Kidney epithelial cell (primary cell): ENCODE measurements at regions not wholly inside any gene's neighbourhood (a gene's known extent, or its start where the extent isn't known, plus 50 kb on each side); places are given as distances from the start of the nearest gene placed in this dataset.

Experiments used
- DNase-seq: peaks from one replicate; pipeline ENCODE4 v3.0.0-alpha.2; 2010; ENCODE audit warnings: low read depth
- H3K27me3 ChIP-seq: 2 replicates; pipeline ENCODE4 v1.6.0; 2011; ENCODE audit warnings: low read length; ENCODE audit not compliant: control insufficient read depth, insufficient read depth
- H3K36me3 ChIP-seq: 2 replicates; pipeline ENCODE4 v1.5.1; 2011; ENCODE audit warnings: low read length; ENCODE audit not compliant: control insufficient read depth, insufficient read depth
- H3K4me3 ChIP-seq: 2 replicates; pipeline ENCODE4 v1.5.1; 2011; ENCODE audit warnings: low read depth, mild to moderate bottlenecking, control low read depth, low read length
- TF ChIP-seq, protein P1 (sequence below): IDR thresholded peaks from 2 replicates; pipeline ENCODE4 v1.5.1; 2011; ENCODE audit warnings: mild to moderate bottlenecking, moderate library complexity, low read length, control low read depth, inconsistent platforms; ENCODE audit not compliant: insufficient read depth, poor library complexity, severe bottlenecking

DNA sequence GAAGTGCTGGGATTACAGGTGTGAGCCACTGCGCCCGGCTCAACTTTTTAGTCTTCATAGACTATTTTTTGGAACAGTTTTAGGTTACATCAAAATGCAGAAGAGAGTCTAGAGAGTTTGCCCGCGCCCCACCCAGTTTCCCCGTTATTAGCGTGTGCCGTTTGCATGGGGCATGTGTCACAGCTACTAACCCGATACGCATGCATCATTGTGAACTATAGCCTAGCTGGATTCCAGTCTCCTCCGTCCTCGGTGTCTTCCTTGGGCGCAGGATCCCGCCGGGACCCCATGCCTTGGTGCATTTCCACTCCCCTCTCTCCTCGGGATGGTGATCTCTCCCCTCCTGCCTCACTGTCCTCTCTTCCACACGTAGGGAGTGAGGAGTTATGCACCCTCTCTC is 85.5 kb upstream of the ADRA2C start:
- no peaks in the 10 kb centered on the region for H3K36me3 ChIP-seq
- peaks cover 12% of the 10 kb centered on the region for H3K27me3 ChIP-seq
- no peak overlapping the region for H3K4me3 ChIP-seq
- TF ChIP-seq, protein P1, sequence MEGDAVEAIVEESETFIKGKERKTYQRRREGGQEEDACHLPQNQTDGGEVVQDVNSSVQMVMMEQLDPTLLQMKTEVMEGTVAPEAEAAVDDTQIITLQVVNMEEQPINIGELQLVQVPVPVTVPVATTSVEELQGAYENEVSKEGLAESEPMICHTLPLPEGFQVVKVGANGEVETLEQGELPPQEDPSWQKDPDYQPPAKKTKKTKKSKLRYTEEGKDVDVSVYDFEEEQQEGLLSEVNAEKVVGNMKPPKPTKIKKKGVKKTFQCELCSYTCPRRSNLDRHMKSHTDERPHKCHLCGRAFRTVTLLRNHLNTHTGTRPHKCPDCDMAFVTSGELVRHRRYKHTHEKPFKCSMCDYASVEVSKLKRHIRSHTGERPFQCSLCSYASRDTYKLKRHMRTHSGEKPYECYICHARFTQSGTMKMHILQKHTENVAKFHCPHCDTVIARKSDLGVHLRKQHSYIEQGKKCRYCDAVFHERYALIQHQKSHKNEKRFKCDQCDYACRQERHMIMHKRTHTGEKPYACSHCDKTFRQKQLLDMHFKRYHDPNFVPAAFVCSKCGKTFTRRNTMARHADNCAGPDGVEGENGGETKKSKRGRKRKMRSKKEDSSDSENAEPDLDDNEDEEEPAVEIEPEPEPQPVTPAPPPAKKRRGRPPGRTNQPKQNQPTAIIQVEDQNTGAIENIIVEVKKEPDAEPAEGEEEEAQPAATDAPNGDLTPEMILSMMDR, result no peak
- no peak for DNase-seq

DNA sequence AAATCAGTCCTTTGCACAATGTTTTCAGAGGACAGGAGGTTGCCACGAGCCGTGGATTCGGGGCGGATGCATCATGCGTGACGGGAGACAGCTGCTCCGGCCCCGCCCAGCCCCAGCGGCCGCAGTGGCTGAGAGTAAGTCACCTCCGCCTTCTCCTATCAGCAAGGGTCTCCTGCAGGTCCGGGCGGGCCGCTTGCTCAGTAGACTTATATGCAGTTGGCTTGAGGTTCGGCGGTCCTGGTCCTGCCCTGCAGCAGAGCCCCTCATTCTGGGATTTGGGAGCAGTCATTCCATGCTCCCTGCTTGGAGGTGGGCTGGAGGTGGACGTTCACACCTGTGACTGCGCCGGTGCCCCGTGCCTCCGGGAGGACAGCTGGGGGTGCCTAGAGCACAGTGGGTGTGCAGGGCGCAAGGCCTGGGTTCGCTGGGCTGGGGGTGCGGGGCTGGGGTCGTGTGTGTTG is 86.3 kb upstream of the ADRA2C start:
- no peak for DNase-seq
- H3K27me3 ChIP-seq, result peaks cover 12% of the 10 kb centered on the region

GRCh38 chr4:3679071-3679825 is 86.9 kb upstream of the ADRA2C start:
- no peak for DNase-seq
- no peak overlapping the region for H3K4me3 ChIP-seq
- TF ChIP-seq, protein P1, result no peak
- peaks cover 12% of the 10 kb centered on the region for H3K27me3 ChIP-seq
- H3K36me3 ChIP-seq, result no peaks in the 10 kb centered on the region

More for the DNA sequence above, 86.3 kb upstream of the ADRA2C start:
- Histone ChIP-seq H3K4me3 (no peak overlapping the region), H3K36me3 (no peaks in the 10 kb centered on the region)
- TF ChIP-seq, protein P1, result no peak

DNA sequence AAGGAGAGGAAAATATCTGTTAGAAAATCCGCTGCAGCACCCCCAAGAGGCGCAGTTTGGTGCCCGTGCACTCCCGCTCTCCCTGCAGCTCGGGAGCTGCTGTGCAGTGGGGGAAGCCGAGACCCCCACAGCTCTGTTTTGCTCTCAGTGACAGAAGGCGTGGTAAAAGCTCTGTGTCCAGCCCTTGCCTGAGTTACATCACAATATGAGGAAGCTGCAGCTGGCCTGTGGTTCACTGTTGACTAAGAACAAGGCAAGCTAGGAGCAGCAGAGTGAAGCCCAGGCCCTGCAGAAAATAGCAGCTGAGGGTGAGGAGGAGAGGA is 88.5 kb upstream of the ADRA2C start:
- Histone ChIP-seq H3K36me3 (no peaks in the 10 kb centered on the region), H3K27me3 (peaks cover 12% of the 10 kb centered on the region), H3K4me3 (no peak overlapping the region)
- no peak for DNase-seq
- TF ChIP-seq, protein P1, result no peak

DNA sequence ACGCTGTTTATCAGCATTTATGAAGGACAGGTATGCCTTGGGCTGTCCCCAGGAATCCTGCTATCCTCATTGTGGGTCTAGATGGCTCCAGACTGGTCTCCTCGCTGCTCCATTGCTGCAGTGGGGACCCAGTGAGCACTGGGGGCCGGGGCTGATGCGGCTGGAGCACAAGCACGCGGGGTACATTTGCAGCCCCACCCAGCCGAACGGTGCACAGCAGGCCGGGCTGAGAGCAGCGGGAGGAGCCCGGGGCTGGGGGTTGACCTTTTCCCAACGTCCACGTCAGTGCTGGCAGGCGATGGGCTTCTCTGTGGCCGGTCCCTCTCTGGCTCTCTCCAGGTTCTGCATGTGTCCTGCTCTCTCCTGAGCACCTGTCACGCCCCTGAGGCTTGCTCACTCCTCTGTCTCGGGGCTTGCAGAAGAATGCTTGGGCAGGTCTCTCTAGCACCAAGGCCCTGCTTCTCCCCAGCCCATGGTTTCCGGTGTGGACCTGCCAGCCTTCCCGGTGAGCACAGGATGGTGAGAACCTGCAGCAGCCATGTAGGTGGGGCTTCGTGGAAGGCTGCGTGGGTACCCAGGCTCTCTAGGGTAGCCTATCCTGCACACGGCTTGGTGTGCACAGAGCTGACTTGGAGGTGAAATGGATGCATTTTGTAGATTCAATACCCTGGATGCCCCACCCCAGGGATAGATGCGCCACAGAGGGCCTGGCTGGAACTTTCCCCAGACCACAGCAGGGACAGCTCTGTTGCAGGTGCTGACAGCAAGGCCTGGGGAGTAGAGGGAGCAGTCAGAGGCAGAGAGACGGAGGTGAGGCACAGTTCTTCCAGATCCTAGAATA is 89.1 kb upstream of the ADRA2C start:
- H3K27me3 ChIP-seq, result peaks cover 12% of the 10 kb centered on the region

More for the DNA sequence above, 89.1 kb upstream of the ADRA2C start:
- Histone ChIP-seq H3K4me3 (no peak overlapping the region), H3K36me3 (no peaks in the 10 kb centered on the region)
- TF ChIP-seq, protein P1, result no peak
- DNase-seq, result no peak
